ENCODE measurements at regions not wholly inside any gene's neighbourhood (a gene's known extent, or its start where the extent isn't known, plus 50 kb on each side); places are given as distances from the start of the nearest gene placed in this dataset.
"Not testable (repeated sequence)": the region's sequence is repeated elsewhere in the genome, so short reads cannot be mapped to it uniquely, and the experiment has no call there.

- in situ Hi-C loops (cut with HindIII; ENCODE audit: low sequenced_read_pairs), result no loop called here
Measured at GRCh38 chr1:232859216-232859615, 54.0 kb downstream of the MAP10 start.

GRCh38 chr1:232861107-232861506, 55.9 kb downstream of the MAP10 start:
- in situ Hi-C loops (cut with HindIII; ENCODE audit: low sequenced_read_pairs), result no loop called here

DNA sequence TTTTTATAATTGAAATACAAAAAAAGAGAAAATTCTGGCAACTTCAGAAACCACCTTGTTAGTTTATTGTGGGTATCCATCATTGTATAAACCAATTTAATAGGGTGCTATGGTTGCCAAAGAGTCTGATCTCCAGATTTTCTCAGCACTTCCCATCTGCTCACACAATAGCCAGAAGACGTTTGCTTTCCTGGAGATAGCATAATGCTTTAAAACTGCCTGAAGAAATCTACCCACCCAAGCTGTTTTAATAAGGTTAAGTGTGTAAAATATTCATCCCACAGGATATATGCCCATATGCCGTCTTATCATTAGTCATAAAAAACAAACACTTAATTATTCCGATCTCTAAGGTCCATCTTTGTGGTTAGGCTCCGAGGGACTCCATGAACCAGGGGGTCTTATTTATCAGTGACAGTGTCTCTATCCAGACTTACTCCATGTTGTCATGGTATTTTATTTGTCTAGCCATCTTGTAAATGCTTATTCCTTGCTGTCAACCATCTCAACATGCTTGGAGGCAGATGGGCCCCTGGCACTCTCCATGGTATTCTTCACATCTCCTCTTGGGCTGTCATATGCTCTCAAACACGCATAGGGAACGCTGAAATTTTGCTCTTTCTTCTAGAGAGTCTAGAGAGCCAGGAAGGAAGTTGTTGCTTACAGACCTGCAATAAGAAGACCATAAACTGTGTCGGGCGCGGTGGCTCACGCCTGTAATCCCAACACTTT, 58.5 kb downstream of the MAP10 start:
- in situ Hi-C loops (cut with HindIII; ENCODE audit: low sequenced_read_pairs), result no loop called here

DNA sequence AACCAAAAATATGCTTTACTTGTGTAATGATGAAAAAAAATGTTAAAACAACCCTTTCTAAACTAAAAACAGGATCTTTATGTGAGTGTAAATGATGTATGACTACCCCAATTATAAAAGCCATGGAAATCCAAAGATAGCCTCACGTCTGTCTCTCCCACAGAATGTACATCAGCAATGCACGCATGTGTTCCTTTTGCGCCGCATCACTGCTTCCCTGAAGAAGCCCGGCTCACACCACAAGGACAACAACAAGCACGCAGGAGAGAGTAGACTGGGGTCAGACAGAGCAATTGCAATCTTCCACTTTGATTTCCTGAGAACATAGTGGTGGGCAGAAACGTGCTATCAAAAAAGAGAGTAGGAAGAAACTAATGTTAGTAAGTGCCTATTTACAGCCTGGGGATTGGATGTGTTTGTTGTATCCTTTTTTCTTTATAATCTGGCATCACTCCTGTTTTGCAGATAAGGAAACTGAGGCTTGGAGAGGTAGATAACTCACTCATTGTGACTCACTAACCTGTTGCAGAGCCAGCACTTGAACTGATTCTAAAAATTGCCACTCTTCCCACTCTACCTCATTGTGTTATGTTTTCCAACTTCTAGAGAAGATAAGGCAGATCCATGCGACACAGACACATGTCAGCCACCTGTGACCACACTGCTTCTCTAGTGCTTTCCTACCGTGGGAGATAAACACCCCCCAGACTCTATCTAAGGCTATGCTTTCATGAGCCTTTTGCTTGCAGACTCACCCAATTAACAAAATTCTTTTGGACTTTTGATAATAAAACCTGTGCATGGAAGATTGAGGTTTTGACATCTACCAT, 60.1 kb downstream of the MAP10 start:
- in situ Hi-C loops (cut with HindIII; ENCODE audit: low sequenced_read_pairs), result no loop called here

DNA sequence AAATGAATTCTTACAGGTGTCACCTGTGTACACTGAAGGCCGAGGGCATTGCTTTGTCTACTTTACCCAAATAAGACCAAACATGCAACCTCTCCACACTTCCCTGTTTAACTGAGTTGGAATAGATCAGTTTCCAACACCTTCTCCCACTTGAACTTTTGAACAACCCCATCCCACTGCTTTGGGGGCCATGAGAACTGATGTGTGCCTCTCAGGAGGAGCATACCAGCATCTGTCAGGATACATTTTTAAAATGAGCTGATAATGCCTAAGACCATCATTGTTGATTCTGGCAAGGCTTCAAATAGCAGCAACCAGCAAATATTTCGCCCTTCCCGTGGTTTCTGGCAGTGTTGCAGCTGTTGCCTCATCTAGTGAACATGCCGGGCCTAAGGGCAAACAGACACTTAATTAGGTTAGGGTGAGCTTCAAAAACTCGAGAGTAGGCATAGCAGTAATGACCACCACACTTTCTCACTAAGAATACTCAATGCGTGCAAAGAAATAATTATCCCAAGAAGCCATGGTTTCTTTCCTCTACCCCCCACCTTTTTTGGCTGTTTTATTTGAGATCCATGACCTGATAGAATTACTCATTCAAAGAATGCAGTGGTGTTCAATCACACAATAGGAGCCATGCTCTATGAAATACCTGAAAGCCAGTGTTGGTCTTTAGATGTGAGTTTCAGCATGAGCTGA, 63.7 kb downstream of the MAP10 start:
- in situ Hi-C loops (cut with HindIII; ENCODE audit: low sequenced_read_pairs), result no loop called here

GRCh38 chr1:232871291-232871969, 66.2 kb downstream of the MAP10 start:
- in situ Hi-C loops (cut with HindIII; ENCODE audit: low sequenced_read_pairs), result not testable (repeated sequence)

GRCh38 chr1:232872284-232872683, 67.1 kb downstream of the MAP10 start:
- in situ Hi-C loops (cut with HindIII; ENCODE audit: low sequenced_read_pairs), result no loop called here

GRCh38 chr1:232872738-232873137, 67.5 kb downstream of the MAP10 start:
- in situ Hi-C loops (cut with HindIII; ENCODE audit: low sequenced_read_pairs), result no loop called here

- in situ Hi-C loops (cut with HindIII; ENCODE audit: low sequenced_read_pairs), result no loop called here
Measured at GRCh38 chr1:232873412-232873811, 68.2 kb downstream of the MAP10 start.

DNA sequence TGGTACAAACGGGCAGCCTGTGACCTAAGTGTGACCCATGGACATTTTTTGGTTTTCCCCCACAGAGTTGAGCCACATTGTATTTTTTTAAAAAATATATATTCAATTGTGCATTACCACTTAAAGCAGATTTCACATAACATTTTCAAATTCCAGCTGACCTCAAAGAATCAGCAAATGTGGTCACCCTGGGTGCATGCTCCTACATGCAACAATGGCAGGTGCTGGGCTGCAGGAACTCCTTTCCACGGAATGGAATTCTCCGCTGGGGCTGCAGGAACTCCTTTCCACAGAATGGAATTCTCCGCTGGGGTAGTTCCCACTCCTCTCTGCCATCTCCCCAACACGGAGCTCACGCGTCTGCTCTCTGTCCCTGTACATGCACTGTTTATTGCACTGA, 68.7 kb downstream of the MAP10 start:
- in situ Hi-C loops (cut with HindIII; ENCODE audit: low sequenced_read_pairs), result no loop called here

DNA sequence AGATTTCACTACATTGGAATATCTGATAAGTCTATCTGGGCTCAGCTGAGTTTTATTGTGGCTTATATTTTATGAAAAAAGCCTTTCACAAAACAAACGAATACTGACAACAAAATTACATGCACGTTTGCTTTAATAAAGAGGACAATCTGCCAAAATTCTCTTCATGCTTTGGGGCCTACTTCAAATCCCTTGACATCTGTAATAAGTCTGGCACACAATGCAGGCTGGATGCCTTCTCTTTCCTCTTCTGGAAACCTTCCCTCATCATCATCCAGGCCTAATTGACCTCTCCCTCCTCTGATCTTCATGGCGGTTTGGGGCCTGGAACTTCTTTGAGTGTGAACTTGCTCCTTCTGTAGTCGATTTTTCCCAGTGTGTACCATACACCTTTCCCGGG, 70.3 kb downstream of the MAP10 start:
- in situ Hi-C loops (cut with HindIII; ENCODE audit: low sequenced_read_pairs), result no loop called here

GRCh38 chr1:232876506-232877364, 71.5 kb downstream of the MAP10 start:
- in situ Hi-C loops (cut with HindIII; ENCODE audit: low sequenced_read_pairs), result no loop called here

DNA sequence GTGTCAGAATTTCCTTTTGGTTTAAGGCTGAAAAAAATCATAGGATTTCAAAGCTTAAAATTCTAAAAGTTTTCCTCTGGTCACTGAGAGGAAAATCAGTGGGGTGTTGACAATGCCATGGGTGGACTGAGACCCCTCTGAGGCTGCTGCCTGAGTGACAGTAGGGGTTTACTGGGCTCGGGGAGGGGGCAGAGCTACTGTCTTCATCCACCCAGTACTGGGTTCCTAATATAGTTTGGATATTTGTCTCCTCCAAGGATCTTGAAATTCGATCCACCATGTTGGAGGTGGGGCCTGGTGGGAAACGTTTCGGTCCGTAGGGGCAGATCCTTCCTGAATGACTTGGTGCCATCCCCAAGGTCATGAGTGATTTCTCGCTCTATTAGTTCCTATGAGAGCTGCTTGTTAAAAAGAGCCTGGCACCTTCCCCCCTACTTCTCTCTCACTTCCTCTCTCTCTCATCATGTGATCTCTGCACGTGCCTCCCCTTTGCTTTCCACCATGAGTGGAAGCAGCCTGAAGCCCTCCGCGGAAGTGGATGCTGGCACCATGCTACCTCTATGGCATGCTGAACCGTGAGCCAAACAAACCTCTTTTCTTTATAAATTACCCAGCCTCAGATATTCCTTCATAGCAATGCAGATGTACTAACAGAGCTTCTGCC, 72.3 kb downstream of the MAP10 start:
- in situ Hi-C loops (cut with HindIII; ENCODE audit: low sequenced_read_pairs), result no loop called here

GRCh38 chr1:232878086-232878485, 72.3 kb upstream of the NTPCR start:
- in situ Hi-C loops (cut with HindIII; ENCODE audit: low sequenced_read_pairs), result no loop called here

DNA sequence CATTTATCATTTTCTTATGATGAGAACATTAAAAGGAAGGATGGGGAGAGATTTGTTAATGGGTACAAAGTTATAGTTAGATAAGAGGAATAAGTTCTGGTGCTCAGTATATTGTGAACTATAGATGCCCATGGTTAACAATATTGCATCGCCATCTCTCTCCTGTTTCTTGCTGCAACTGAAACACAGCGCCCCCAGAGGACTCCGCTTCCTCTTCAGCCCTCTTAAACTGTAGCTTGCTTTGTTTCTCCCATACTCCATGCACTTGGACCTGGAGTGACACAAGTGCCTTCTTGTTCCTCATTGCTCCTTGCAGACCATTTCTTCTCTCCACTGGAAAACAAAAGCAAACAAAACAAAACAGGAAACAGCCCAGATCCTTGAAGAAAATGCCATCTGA, 70.1 kb upstream of the NTPCR start:
- in situ Hi-C loops (cut with HindIII; ENCODE audit: low sequenced_read_pairs), result no loop called here

DNA sequence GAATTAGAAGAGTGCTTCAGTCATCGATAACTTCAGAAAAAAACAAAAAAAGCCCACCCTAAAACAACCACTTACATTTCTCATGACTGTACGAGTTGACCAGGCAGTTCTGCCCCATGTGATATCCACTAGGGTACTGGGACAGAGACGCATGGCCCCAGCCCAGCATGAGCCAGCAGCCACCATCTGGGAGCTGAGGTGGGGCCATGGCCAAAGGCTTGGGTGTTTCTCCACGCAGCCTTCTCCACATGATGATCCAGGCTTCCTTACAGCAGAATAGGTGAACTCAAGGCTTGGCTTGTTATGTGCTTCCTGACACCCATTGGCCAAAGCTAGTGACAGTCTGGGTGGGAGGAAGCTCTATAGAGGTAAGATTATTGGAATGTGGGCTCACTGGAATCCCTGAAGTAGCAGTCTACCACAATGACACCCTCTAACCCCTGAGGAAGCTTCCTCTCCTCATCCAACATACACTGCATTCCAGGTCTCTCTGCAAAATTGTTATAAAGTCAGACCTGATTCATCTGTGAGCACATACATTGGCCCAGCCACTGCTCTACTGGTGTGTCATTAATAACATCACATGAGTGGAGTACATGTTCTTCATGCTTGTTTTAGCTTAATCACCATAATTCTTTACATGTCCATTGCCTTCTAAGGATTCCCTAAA, 66.3 kb upstream of the NTPCR start:
- in situ Hi-C loops (cut with HindIII; ENCODE audit: low sequenced_read_pairs), result no loop called here

GRCh38 chr1:232886271-232886670, 64.1 kb upstream of the NTPCR start:
- in situ Hi-C loops (cut with HindIII; ENCODE audit: low sequenced_read_pairs), result no loop called here

GRCh38 chr1:232890340-232890943, 60.0 kb upstream of the NTPCR start:
- in situ Hi-C loops (cut with HindIII; ENCODE audit: low sequenced_read_pairs), result no loop called here

GRCh38 chr1:232891071-232891470, 59.3 kb upstream of the NTPCR start:
- in situ Hi-C loops (cut with HindIII; ENCODE audit: low sequenced_read_pairs), result no loop called here

All from endothelial cell of hepatic sinusoid (primary cell).